ENCODE measurements at regions not wholly inside any gene's neighbourhood (a gene's known extent, or its start where the extent isn't known, plus 50 kb on each side); places are given as distances from the start of the nearest gene placed in this dataset.

DNA sequence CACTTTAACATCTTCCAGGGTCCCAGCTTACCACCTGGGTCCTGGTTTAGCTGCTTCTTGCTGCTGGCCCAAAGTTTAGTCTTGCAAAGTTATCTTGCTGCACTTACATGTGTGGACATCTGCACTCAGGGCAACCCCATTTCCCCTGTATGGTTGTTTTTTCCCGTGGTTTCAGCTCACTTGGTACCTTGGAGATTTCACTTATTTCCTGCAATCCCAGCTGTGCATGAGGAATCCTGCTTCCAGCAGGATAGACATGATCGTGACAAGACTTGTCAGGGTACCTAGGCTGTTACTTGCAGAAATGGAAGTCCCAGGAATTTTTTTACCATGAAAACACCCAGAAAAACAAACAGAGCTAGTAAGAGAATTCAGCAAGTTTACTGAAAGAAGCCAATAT is 95.9 kb upstream of the LEP start:
- DNase-seq = no peak

DNA sequence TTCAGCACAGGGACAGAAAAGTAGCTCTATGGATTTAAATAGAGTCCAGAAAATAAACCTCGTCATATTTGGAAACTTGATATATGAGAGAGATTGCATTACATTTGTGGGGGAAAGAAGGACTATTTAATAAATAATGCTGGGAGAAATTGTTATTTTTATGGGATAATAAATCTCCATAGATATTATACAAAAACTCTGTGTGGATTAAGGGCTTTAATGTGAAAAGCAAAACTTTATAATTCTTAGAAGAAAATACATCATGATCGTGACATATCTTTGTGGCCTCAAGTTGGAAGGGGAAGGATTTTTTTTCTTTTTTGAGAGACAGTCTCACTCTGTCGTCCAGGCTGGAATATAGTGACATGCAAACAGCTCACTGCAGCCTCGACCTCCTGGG is 95.0 kb upstream of the LEP start:
- DNase-seq = no peak

DNA sequence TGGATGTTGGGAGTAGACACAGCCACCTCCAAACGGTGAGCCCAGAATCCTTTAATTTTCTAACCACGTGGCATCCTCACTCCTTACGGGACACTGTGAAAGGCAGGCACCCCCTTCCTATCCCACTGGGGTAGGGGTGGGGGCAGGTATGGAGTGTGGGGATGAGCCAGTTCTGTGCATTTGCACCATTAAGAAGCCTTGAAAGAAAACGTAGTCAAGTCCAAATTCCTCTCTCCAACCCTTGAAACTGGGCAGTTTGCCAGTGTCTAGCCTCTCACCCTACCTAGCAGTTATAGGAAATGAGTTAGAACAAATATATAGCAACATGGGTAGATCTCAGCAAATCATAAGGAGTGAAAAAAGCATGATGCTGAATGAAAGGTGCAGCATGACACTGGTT is 92.4 kb upstream of the LEP start:
- no peak for DNase-seq

DNA sequence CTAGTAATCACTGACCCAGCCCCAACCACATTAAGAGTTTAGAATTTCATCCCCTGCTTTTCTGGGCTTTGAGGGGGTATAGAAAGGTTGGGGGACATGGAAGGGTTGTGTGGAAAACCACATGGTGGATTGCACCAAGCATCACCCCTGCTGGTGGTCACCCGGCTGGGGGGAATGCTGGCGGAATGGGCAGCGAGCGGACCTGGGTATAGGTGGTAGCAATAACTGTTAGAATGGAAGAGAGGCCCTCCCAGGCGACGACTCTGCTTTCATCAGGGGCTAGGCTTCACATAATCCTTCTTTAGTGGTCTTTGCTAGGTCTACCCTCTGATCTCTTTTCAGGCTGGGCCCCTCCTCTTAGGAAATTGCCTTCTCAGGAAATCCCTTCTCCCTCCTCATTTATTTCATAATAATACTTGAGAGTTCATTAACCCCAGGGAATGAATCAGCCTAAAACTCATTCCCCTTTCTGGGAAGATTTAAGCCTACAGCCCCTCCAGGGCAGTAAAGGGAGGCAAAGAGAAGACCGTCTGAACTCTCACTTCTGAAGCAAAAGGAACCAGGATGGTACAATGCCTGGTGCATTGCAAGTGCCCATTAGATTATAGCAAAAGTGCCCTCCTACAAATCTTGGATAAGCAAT is 90.7 kb upstream of the LEP start:
- no peak for DNase-seq

DNA sequence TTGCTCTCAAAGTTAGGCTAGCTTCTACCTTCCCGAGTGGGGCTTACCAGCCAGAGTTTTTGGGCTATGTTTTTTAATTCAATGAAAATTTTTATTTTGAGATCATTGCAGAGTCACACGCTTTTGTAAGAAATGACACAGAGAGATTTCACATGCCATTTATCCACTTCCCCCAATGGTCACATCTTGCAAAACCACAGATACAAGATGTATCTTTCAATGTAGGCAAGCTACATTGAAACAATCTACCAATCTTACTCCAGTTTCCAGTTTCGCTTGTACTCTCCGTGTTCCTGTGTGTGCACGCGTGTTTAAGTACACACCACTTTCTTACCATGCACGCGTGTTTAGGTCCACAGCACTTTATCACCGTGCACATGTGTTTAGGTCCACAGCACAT is 89.4 kb upstream of the LEP start:
- no peak for DNase-seq

DNA sequence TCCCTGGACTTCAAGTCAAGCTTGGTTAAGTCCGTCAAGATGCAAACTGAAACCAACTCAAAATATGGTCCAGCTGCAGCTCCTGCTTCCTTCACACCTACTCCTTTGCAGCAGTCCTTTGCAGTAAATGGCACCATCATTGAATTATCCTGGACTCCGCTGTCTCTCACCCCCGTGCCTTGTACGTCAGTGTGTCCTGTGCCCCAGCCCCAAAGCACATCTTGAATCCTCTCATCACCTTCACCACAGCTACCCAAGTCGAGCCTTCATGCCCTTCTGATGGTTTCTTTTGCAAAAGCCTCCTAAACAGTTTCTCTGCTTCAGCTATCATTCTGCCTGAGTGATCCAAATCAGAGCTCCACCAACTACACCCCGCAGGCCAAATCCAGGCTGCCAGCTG is 88.4 kb upstream of the LEP start:
- DNase-seq = no peak

DNA sequence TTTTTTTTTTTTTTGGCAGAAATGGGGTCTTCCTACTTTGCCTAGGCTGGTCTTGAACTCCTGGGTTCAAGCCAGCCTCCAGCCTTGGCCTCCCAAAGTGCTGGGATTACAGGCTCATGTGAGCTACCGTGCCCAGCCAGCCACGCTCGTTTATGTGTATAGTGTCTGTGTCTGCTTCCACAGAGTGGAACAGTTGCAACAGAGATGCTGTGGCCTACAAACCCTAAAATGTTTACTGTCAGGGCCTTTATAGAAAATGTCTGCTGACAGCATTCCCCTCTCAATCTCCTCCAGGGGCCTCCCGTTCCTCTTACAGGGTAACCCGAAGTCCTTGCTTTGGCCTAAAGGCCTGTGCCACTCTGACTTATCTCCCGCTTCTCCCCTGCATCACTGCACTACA is 87.6 kb upstream of the LEP start:
- no peak for DNase-seq

DNA sequence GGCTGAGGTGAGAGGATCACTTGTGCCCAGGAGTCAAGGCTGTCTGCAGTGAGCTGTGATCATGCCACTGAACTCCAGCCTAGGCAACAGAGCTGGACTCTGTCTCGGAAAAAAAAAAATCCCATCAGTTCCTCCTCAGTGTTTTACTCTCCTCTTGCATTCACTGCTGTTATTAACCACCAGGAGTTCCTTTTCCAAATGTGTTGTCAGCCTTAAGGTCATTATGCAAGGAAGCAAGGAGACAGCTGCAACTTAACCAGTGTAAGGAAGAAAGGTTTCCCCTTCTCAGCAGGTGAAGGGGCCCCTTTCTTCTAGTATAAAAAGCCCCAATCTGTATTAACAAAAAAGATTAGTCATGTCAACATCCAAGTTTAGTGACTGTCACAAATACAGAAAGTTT is 86.6 kb upstream of the LEP start:
- DNase-seq = no peak

DNA sequence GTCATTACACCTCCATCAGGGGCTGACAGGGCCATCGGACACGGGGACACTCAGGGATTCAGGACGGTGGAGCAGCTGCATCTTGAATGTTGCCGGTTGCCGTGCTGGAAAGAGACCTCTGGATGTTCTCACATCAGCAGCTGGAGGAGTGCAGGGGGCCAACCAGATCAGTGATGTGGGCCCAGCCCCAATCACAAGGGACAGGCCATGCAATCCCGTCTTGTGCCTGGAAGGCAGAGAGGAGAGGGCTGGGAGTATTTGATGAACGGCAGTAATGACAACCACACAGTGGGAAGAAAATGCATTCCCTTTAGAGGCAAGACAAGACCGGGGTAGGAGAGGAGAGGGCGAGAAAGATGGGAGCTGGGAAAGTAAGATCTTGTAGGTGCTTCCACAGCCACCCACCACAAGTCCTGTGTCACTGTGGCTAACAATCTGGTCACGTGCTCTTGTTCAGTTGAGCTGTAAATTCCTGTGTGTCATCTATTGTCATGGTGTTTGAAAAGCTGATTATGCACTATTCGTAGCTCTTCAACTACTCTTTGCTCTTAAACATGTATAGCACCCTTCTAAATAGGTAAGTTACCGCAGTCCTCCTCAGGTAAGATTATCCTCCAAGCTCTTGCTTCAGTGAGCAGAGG is 85.9 kb upstream of the LEP start:
- DNase-seq = no peak

DNA sequence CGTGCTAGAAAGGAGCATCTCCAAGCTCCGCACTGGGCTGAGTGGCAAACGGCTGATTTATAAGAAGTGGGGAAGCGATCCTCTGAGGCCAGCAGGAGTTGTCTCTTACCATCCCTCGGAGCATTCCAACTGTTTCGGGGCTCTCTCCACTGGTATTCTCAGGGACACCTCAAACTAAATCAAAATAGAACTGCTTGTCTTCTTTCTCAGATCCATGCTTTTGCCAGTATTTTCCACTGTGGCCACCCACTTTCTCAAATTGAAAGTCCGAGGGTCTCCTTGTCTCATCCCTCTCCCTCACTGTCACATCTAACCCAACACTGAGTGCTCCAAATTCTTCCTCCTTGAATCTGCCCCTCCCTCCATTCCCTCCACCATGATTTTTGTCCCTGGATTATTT is 83.2 kb upstream of the LEP start:
- no peak for DNase-seq

DNA sequence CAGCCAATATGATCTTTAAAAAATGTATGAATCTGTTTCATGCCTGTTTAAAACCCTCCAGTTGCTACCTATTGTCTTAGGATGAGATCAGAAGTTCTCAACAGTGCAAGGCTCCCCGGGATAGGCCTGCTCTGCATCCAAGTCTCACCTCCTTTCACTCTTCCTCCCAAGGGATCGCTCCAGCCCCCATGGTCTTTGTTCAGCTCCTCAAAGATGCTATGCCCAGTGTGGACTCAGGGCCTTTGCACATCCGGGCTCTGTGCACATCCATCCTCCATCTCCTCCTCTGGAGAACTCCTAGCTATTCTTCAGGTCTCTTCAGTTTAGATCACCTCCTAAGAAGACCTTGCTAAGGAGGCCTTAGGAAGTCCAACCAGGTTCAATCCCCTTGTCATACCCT is 82.7 kb upstream of the LEP start:
- no peak for DNase-seq

DNA sequence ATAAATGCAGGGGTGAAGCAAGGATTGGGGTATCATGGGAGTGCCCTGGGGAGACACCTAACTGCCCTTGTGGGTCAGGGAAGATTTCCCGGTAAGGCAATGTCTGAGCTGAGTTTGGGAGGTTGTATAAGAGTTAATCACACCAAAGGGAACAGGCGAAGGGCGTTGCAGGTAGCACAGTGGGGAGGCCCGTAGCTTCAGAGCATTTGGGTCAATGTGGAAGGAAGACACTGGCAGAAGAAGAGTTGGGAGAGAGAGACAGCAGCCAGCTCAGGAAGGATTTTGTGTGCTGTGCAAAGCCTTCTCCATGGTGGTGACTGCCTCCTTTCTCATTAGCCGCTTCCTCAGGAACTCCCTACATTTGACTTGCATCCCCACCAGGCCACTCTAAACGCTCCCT is 80.8 kb upstream of the LEP start:
- no peak for DNase-seq

DNA sequence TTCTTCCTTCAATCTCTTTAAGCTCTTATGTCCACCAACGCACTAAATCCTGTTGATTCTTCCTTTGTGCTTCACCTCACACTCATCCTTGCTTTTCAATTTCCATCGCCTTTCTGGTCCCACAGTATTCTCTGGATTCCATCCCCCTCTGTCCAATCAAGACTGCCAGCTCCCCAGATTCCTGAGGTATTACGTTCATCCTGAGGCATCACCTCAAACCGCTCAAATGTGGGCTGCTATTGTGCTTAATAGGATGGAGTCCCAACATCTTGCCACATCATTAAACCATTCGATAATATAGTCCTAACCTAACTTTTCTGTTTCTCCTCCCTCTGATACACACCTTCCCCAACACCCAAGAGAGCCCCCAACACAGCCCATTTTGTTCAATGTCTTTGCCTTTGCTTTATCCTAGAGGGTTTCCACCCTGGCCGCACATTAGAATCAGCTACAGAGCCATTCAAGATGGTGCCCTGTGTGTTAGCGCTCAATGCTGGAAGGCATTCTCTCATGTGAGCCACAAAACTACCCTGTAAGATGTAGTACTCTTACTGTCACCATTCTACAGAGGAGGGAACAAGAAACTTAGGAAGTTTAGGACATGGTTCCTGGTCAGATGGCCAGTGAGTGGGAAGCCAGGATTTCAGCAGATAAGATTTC is 79.5 kb upstream of the LEP start:
- no peak for DNase-seq

DNA sequence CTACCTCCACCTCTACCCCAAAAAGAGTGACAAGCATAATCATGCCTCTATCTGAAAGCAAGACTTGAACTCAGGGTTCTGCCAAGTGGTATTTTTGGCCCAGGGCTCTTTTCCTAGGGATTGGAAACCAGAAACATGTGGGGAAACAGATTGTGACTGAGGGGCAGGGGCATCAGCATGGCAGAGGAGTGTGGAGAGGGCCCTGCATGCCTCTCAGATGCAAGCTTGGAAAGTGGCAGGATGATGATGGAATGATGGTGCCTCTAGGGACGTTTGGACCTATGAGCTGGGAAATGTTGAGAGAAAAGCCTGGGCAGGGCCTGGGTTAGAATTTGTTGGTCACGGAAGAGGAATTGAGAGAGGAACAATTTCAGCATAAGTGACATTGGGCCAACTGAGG is 78.4 kb upstream of the LEP start:
- DNase-seq = no peak

DNA sequence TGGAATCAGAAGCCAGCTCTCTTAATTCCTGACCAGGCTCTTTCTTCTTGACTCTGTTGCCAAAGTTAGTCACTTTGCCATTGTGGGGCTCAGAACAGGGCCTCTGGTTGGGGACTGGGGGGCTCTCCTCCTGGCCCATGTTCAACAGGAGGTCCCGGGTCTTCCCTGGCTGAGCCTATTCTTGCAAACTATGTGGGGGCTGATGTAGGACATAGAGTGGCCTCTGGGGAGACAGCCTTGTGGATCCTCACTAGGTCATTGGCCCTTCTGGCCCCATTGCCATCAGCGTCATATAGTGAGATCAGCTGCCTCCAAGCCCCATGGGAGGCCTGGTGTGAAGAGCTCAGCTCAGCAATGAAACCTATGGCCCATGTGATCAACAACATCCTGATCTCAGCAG is 77.6 kb upstream of the LEP start:
- no peak for DNase-seq

DNA sequence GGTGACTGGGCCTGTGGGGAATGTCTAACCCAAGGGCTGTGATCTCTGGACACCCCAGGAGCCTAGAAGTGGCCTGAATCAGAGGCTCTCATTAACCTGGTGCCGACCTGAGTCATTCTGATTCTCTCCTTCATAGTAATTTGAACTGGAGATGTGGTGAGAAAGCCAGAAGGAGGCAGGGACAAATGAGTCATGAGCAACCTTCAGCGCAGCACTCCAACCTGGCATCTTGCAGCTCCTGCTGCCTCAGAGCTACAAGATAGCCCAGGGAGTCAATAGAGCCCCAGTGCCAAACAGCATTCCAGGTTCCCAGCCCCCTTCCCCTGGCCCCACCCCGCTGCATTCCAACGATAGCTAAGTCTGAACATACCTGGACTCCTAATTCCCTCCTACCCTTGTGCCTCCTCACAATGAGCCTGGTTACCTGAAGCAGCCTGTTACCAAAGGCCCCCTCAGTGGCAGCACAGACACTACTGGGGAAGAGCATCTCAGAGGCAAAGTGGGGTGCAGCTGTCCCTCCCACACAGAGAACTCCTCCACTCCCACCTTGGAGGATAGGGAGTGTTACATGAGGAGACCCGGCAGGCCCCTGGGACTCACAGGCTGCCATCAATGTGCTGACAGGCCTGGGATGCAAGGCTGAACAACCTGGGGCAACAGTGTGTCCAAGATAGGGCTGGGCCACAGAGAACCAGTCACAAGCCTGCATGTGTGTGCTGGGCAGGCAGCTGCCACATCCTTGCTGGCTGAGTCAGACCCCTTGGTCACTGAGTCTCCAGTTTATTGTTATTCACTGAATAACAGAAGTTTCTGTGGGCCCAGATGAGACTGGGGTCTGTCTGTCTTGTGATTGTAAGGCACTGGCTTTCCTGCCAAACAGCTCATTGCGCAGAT is 76.8 kb upstream of the LEP start:
- DNase-seq = no peak

DNA sequence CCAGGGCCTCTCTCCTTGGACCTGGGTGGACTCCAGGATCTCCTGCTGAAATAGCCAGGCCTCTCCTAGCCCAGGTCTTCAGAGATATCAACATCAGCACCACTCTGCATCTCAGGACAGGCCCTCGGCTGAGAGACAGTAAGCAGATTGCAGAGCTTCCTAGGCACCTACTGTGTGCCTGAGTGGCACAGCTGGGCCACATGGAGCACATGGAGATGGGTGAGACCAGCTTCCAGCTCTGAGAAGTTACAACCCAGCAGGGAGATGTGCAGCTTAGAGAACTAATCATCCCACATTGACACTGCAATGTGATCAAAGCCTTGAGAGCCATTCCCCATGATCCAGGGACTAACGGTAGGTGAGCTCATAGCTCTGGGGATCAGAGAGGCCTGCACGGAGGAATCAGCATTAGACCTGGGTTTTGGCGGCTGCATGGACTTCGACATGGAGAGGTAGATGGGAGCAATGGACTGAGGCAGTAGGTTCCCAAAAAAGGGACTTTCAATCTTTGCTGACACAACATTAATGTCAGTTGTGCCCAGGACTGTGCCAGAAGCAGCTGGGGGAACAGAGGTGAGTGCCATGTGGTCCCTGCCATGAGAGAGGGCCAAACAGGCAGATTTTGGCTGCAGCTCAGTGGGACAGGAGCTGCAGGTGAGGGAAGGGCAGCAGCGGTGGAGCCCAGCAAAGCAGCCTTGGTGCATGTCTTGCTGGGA is 76.0 kb upstream of the LEP start:
- DNase-seq = no peak

DNA sequence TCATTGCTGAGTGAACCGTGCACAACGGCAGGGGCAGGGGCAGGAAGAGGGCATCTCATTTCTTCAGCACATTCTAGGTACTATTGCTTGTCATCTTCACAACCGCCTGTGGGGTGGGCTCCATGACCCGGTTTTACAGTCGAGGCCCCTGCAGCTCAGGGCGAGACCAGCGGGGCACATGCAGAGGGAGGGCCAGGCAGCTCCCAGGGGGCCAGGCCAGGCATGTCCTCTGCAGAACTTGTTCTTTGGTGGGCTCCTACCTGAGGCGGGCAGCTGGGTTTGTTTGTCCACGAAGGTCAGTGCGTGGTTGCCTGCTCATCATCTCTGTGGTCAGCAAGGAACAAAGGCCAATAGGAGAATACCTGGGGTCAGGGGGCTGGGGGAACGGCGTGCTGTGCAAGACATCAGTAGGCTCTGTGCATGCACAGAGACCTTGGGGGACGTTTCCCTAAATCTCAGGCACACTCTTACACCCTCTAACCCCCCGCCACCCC is 75.1 kb upstream of the LEP start:
- no peak for DNase-seq

DNA sequence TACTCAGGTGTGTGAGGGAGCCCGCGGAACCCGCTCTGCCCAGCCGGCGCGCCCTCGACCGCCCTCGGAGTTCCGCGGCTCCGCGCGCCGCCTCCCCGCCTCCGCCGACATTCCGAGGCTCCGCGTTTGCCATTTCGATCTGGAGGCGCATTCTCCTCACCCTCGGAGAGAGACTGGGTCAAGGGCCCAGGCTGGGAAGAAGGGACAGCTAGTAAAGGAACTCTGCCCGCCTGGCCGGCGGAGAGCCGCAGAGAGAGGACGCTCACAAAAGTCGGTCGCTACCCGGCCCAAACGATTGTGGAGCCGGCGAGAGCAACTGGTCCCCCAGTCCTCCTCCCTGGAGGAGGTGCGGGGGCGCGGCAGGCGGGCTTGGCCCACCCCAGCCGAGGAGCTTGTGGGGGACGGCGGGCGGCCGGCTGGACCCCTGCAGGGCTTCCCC is 74.5 kb upstream of the LEP start:
- DNase-seq = peak; percentile 3

DNA sequence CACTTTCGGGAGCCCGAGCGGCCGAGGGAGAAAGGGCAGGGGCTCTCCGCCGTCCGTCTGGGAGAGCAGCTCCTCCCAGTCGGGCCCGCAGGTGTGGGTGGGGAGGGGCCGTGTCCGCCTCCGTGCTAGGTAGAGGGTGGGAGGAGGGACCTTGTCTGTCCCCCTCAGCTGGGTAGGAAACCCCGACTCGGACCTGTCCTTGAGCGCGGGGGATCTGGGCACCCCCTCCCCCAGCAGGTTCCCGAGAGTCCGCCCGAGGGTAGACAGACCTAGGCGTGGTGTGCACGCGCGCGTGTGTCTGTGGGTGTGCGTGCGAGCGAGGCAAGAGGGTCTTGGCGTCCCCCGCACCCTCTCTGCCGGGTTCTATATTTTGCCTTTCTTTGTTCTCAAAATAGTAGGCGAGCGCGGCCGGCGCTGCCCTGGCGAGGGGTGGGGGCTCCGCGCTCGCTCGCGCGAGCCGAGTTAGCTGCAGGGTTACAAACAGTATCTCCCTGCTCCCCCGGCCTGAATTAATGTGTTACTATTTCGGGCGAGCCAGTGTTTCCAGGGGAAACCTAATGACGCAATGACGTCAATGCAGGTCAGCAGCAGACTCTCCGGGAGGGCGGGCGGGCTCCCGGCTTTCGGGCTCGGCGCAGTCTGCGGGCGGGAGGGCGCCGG is 73.9 kb upstream of the LEP start:
- DNase-seq = peak; percentile 3

DNA sequence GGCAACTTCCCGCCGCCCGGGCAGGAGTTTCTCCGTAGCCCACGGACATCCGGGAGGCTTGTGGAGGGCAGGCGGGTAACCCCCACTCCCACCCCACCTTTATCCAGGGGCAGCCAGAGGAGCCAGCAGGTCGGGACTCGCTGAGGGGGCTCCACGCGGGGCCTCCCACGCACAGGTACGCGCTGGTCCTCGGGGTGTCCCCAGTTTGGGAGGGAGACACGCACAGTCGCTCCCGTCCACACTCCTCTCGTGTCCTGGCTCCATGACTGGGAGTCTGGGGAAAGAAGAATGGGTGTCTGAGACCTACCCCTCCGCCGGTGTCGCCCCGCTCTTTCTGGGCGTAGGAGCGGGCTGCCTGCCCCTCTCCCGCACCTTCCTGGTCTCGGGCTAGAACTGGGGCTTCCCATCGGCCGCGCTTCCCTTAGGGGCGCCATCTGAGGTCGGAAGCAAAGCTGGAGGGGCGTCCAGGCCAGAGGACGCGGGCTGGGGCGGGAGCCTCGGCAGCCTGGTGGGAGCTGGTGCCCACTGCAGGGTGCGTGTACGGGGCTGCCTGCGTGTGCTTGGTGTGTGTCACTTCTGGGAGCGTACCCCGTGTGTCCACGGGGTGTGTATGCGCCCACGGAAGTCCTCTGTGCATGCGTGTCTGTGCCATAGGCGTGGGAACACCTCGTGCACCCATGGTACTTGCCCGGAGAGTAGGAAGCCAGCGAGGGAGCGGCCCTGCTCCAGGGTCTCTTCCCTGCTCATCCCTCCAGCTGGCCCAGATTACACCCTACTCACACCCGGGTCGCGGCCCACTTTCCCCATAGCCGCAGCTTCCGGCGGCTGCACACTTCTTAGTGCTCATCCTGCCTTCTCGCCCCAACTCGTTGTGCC is 73.0 kb upstream of the LEP start:
- no peak for DNase-seq
